ENCODE measurements at regions not wholly inside any gene's neighbourhood (a gene's known extent, or its start where the extent isn't known, plus 50 kb on each side); places are given as distances from the start of the nearest gene placed in this dataset.

DNA sequence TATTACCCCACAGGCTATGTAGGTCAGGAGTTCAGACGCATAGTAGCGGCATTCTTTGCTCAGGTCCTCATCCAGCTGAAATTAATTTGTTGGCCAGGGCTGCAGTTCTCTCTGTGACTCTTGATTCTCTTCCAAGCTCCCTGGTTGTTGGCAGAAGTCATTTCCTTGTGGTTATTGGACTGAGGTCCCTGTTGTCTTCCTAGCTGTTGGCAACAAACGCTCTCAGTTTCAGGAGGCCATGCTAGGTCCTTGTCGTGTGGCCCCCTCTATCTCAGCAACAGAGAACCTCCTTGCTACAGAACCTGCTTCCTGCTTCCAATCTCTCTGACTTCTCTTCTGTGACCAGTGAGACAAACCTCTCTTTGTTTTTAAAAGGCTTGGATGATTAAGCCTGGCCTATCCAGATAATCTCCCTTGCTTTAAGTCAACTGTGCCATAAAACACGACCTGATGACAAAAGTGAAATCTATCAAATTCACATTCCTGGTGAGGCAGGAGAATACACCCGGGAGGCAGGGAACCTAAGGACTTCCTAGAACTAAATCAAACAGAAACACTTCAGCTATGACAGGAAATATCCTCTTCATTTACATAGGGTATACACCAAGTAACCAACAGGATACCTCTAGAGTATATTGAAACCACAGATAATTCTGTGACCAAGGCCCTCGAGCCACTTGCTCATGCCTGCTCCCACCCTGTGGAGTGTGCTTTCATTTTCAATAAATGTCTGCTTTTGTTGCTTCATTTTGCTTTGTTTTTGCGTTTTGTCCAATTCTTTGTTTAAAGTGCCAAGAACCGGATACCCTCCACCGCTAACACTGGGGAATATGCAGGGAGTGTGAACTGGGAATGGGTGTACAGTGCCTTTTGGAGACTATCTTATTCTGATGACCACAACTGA is 196.0 kb downstream of the BTBD3 start:
- TF ChIP-seq CTCF (IDR thresholded peaks at IDR 0.05 in 8 of 11, conservative IDR thresholded peaks at IDR 0.05 in 3 of 11), result no peak
- no peak for TF ChIP-seq POLR2AphosphoS5 (IDR thresholded peaks at IDR 0.05)
